ENCODE measurements at regions not wholly inside any gene's neighbourhood (a gene's known extent, or its start where the extent isn't known, plus 50 kb on each side); places are given as distances from the start of the nearest gene placed in this dataset.

GRCh38 chr5:125710745-125711144, 712.5 kb upstream of the GRAMD2B start:
- Mint-ChIP-seq H3K9me3 (ENCODE audit: low read depth, unreplicated experiment) (peaks cover 2% of the 10 kb centered on the region), H3K36me3 (ENCODE audit: insufficient read depth, unreplicated experiment) (no peaks in the 10 kb centered on the region), H3K27ac (ENCODE audit: unreplicated experiment) (no peak overlapping the region), H3K4me3 (ENCODE audit: low read depth, unreplicated experiment) (no peak overlapping the region), H3K4me1 (ENCODE audit: low read depth, unreplicated experiment) (peaks cover 1% of the 10 kb centered on the region), H3K27me3 (ENCODE audit: unreplicated experiment) (no peaks in the 10 kb centered on the region)
- intact Hi-C loops (cut with micrococcal nuclease; ENCODE audit: unreplicated experiment): no loop called here
- no peak for DNase-seq
- no TSS peak for BruUV-seq (replicated peaks)
- TF ChIP-seq CTCF (IDR thresholded peaks at IDR 0.05; ENCODE audit: unreplicated experiment): no peak
- CTCF ChIA-PET: interaction anchor here (1.2 kb wide), 1 partner anchor 10 kb away, joined by 3 read pairs; no protein-coding TSS in a partner anchor

GRCh38 chr5:125712397-125712796, 710.8 kb upstream of the GRAMD2B start:
- Mint-ChIP-seq H3K9me3 (ENCODE audit: low read depth, unreplicated experiment) (no peaks in the 10 kb centered on the region), H3K36me3 (ENCODE audit: insufficient read depth, unreplicated experiment) (no peaks in the 10 kb centered on the region), H3K27ac (ENCODE audit: unreplicated experiment) (no peak overlapping the region), H3K4me3 (ENCODE audit: low read depth, unreplicated experiment) (no peak overlapping the region), H3K4me1 (ENCODE audit: low read depth, unreplicated experiment) (peaks cover 18% of the 10 kb centered on the region), H3K27me3 (ENCODE audit: unreplicated experiment) (no peaks in the 10 kb centered on the region)
- BruUV-seq (replicated peaks): no TSS peak
- CTCF ChIA-PET: interaction anchor here (0.9 to 1.6 kb wide), 3 partner anchors 11 to 55 kb away, joined by 3 to 4 read pairs (median 3); no protein-coding TSS in a partner anchor
- intact Hi-C loops (cut with micrococcal nuclease; ENCODE audit: unreplicated experiment): no loop called here
- no peak for TF ChIP-seq CTCF (IDR thresholded peaks at IDR 0.05; ENCODE audit: unreplicated experiment)
- DNase-seq: no peak

- CTCF ChIA-PET: interaction anchor here (0.9 to 1.0 kb wide), 2 partner anchors 10 to 616 kb away, joined by 3 read pairs; no protein-coding TSS in a partner anchor
- TF ChIP-seq CTCF (IDR thresholded peaks at IDR 0.05; ENCODE audit: unreplicated experiment): no peak
- Mint-ChIP-seq H3K27me3 (ENCODE audit: unreplicated experiment) (no peaks in the 10 kb centered on the region), H3K4me3 (ENCODE audit: low read depth, unreplicated experiment) (no peak overlapping the region), H3K27ac (ENCODE audit: unreplicated experiment) (no peak overlapping the region), H3K36me3 (ENCODE audit: insufficient read depth, unreplicated experiment) (no peaks in the 10 kb centered on the region), H3K4me1 (ENCODE audit: low read depth, unreplicated experiment) (peaks cover 25% of the 10 kb centered on the region), H3K9me3 (ENCODE audit: low read depth, unreplicated experiment) (no peaks in the 10 kb centered on the region)
- intact Hi-C loops (cut with micrococcal nuclease; ENCODE audit: unreplicated experiment): no loop called here
- BruUV-seq (replicated peaks): no TSS peak
- DNase-seq: no peak
These were observed 710.0 kb upstream of the GRAMD2B start for GRCh38 chr5:125713109-125713805.

GRCh38 chr5:125715216-125715615, 708.0 kb upstream of the GRAMD2B start:
- Mint-ChIP-seq H3K4me3 (ENCODE audit: low read depth, unreplicated experiment) (no peak overlapping the region), H3K9me3 (ENCODE audit: low read depth, unreplicated experiment) (no peaks in the 10 kb centered on the region), H3K27me3 (ENCODE audit: unreplicated experiment) (no peaks in the 10 kb centered on the region), H3K27ac (ENCODE audit: unreplicated experiment) (no peak overlapping the region), H3K4me1 (ENCODE audit: low read depth, unreplicated experiment) (peaks cover 25% of the 10 kb centered on the region), H3K36me3 (ENCODE audit: insufficient read depth, unreplicated experiment) (no peaks in the 10 kb centered on the region)
- DNase-seq: no peak
- intact Hi-C loops (cut with micrococcal nuclease; ENCODE audit: unreplicated experiment): no loop called here
- CTCF ChIA-PET: no interaction called here
- no peak for TF ChIP-seq CTCF (IDR thresholded peaks at IDR 0.05; ENCODE audit: unreplicated experiment)
- no TSS peak for BruUV-seq (replicated peaks)
